ENCODE measurements at regions not wholly inside any gene's neighbourhood (a gene's known extent, or its start where the extent isn't known, plus 50 kb on each side); places are given as distances from the start of the nearest gene placed in this dataset.

DNA sequence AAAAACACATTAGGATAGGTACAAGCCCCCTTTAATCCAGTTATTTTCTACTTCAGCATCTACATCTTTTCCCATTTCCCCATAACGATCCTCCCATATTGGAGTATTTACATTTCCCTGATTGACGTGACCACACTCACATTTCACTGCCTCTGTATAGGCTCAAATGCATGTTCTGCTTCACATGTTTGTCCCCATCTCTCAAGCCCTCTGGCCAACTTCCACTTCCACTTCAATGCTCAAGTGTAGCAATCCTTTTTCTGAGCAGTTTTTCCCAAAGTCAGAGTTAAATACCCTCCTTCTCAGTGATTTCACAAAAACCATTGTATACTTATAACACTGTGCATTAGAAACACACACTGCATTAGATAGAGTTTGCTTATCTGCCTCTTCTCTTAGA, 61.8 kb upstream of the TTLL7 start:
- BruUV-seq (replicated peaks) = no TSS peak
- no peak for DNase-seq (ENCODE audit: low read depth, low spot score)
- Histone ChIP-seq H3K4me3 (ENCODE audit: low read depth in 2 of 2, low read length in 2 of 2) (no peak overlapping the region), H3K27ac (ENCODE audit: low read length) (no peak overlapping the region), H3K27me3 (ENCODE audit: control insufficient read depth, insufficient read depth, low read length) (peaks cover 6% of the 10 kb centered on the region), H3K4me1 (ENCODE audit: control insufficient read depth, insufficient read depth, low read length) (no peaks in the 10 kb centered on the region), H3K36me3 (ENCODE audit: control insufficient read depth, insufficient read depth, low read length) (no peaks in the 10 kb centered on the region), H3K9me3 (ENCODE audit: control insufficient read depth, insufficient read depth, low read depth, low read length) (peaks cover 8% of the 10 kb centered on the region; the same call in 1 of the 2 replicates)
- ChIA-PET CTCF (interaction anchor here (0.8 kb wide), 1 partner anchor 12 kb away, joined by 3 read pairs; no protein-coding TSS in a partner anchor), POLR2A (interaction anchor here (0.6 kb wide), 1 partner anchor 16 kb away, joined by 3 read pairs; no protein-coding TSS in a partner anchor)
- in situ Hi-C loops (cut with HindIII; ENCODE audit: low pct_unique_long_range_greater_than_20kb, low sequenced_read_pairs) = no loop called here
- no peak for ATAC-seq
- TF ChIP-seq SIN3A (IDR thresholded peaks at IDR 0.05; ENCODE audit: borderline replicate concordance, insufficient read depth, low read depth, low read length) (no peak), TCF7L2 (IDR thresholded peaks at IDR 0.05; ENCODE audit: low read depth, low read length) (no peak), POLR2AphosphoS5 (IDR thresholded peaks at IDR 0.05; ENCODE audit: low read depth, low read length) (no peak)
- TF ChIP-seq, protein P1, sequence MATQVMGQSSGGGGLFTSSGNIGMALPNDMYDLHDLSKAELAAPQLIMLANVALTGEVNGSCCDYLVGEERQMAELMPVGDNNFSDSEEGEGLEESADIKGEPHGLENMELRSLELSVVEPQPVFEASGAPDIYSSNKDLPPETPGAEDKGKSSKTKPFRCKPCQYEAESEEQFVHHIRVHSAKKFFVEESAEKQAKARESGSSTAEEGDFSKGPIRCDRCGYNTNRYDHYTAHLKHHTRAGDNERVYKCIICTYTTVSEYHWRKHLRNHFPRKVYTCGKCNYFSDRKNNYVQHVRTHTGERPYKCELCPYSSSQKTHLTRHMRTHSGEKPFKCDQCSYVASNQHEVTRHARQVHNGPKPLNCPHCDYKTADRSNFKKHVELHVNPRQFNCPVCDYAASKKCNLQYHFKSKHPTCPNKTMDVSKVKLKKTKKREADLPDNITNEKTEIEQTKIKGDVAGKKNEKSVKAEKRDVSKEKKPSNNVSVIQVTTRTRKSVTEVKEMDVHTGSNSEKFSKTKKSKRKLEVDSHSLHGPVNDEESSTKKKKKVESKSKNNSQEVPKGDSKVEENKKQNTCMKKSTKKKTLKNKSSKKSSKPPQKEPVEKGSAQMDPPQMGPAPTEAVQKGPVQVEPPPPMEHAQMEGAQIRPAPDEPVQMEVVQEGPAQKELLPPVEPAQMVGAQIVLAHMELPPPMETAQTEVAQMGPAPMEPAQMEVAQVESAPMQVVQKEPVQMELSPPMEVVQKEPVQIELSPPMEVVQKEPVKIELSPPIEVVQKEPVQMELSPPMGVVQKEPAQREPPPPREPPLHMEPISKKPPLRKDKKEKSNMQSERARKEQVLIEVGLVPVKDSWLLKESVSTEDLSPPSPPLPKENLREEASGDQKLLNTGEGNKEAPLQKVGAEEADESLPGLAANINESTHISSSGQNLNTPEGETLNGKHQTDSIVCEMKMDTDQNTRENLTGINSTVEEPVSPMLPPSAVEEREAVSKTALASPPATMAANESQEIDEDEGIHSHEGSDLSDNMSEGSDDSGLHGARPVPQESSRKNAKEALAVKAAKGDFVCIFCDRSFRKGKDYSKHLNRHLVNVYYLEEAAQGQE (IDR thresholded peaks at IDR 0.05; ENCODE audit: insufficient read depth in 1 of 2, low read depth in 2 of 2, low read length in 1 of 2) = no peak
- TF ChIP-seq, protein P2, sequence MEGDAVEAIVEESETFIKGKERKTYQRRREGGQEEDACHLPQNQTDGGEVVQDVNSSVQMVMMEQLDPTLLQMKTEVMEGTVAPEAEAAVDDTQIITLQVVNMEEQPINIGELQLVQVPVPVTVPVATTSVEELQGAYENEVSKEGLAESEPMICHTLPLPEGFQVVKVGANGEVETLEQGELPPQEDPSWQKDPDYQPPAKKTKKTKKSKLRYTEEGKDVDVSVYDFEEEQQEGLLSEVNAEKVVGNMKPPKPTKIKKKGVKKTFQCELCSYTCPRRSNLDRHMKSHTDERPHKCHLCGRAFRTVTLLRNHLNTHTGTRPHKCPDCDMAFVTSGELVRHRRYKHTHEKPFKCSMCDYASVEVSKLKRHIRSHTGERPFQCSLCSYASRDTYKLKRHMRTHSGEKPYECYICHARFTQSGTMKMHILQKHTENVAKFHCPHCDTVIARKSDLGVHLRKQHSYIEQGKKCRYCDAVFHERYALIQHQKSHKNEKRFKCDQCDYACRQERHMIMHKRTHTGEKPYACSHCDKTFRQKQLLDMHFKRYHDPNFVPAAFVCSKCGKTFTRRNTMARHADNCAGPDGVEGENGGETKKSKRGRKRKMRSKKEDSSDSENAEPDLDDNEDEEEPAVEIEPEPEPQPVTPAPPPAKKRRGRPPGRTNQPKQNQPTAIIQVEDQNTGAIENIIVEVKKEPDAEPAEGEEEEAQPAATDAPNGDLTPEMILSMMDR (IDR thresholded peaks at IDR 0.05) = no peak
- intact Hi-C loops (cut with micrococcal nuclease; ENCODE audit: unreplicated experiment) = no loop called here

DNA sequence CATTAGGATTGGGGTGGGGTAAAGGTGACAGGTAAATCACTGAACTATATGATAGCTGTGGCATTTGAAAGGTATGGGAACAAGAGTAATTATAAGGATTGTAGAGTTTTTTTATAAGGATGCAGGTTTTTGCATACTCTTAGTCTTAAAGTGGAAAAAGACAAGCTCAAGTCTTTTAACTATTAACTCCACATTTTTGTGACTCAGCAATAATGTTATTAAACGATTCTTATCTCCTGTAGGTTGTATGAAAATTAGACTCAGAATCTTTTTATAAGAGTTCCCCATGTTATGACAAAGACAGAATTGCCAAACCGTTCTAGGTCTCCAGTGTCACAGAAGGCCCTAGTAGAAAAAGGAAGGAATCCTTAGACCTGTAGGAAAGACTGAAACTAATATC, 49.9 kb upstream of the TTLL7 start:
- CTCF ChIA-PET = interaction anchor here (0.7 to 1.2 kb wide), 2 partner anchors 12 to 1206 kb away, joined by 3 read pairs; no protein-coding TSS in a partner anchor

More for the DNA sequence above, 49.9 kb upstream of the TTLL7 start:
- POLR2A ChIA-PET = no interaction called here
- TF ChIP-seq, protein P2 (IDR thresholded peaks at IDR 0.05) = no peak
- TF ChIP-seq, protein P1 (IDR thresholded peaks at IDR 0.05; ENCODE audit: insufficient read depth in 1 of 2, low read depth in 2 of 2, low read length in 1 of 2) = no peak
- intact Hi-C loops (cut with micrococcal nuclease; ENCODE audit: unreplicated experiment) = no loop called here
- Histone ChIP-seq H3K4me1 (ENCODE audit: control insufficient read depth, insufficient read depth, low read length) (no peaks in the 10 kb centered on the region), H3K27me3 (ENCODE audit: control insufficient read depth, insufficient read depth, low read length) (no peaks in the 10 kb centered on the region), H3K9me3 (ENCODE audit: control insufficient read depth, insufficient read depth, low read depth, low read length) (no peaks in the 10 kb centered on the region), H3K27ac (ENCODE audit: low read length) (no peak overlapping the region), H3K36me3 (ENCODE audit: control insufficient read depth, insufficient read depth, low read length) (no peaks in the 10 kb centered on the region), H3K4me3 (ENCODE audit: low read depth in 2 of 2, low read length in 2 of 2) (no peak overlapping the region)
- no TSS peak for BruUV-seq (replicated peaks)
- ATAC-seq (no peak), DNase-seq (ENCODE audit: low read depth, low spot score) (no peak)
- in situ Hi-C loops (cut with HindIII; ENCODE audit: low pct_unique_long_range_greater_than_20kb, low sequenced_read_pairs) = no loop called here

All from Panc1 (cell line).